ENCODE measurements at regions not wholly inside any gene's neighbourhood (a gene's known extent, or its start where the extent isn't known, plus 50 kb on each side); places are given as distances from the start of the nearest gene placed in this dataset.
"Not testable (repeated sequence)": the region's sequence is repeated elsewhere in the genome, so short reads cannot be mapped to it uniquely, and the experiment has no call there.

DNA sequence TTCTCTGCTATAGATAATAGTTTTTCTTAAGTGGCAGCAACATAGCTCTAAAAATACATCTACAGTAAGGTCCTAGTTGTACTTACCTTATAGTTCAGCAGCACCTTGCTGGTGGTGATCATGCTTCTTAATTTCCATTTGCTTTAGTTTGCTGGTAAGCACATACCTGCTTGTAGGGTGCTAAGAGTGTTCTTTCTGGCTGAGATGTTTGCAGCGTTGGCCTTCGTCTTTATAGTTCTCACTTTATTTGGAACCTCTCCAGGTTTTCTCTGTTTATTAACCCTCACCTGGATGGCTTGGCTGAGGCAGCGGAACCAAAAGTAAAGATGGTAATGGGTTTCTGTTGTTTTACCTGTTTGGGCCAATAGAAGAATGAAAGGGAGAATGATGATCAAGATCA, 123.6 kb upstream of the EFEMP1 start:
- no peak for ATAC-seq
- no peak for TF ChIP-seq SNAI2 (CRISPR knock-in tag; IDR thresholded peaks at IDR 0.05)

DNA sequence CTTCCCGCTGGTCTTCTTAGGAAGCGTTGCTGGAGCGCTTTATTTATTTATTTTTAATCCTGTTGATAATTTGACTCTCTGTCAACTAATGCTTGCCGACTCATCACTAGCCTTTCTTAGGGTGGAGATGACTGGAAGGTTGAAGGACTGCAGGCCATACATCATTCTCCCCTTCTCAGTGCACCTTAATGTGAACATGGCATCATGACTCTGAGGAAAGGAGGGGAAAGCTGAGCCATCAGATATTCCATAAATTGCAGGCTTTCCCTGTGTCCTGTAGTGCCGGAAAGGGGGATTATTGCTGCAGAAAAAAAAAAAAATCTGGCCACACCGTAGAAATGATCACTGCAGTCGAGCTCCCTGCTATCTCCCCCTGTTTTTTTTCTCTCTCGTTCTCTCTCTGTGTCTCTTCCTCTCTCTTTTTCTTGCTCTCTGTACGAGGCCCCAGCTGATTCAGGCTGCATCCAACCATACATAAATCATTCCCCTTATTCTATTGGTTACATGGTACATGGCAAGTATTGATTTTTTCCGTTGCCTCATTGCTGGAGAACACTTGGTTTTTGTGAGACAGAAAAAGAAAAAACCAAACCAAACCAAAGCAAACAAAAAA, 125.8 kb upstream of the EFEMP1 start:
- TF ChIP-seq TCF4 (CRISPR knock-in tag; IDR thresholded peaks at IDR 0.05; ENCODE audit: borderline replicate concordance) (no peak), ARNTL (CRISPR knock-in tag; IDR thresholded peaks at IDR 0.05; ENCODE audit: borderline replicate concordance, low read depth) (no peak), ZNF8 (CRISPR knock-in tag; IDR thresholded peaks at IDR 0.05) (no peak), ZNF70 (CRISPR knock-in tag; IDR thresholded peaks at IDR 0.05) (no peak), TOX (CRISPR knock-in tag; IDR thresholded peaks at IDR 0.05; ENCODE audit: borderline replicate concordance) (no peak), GLIS3 (CRISPR knock-in tag; IDR thresholded peaks at IDR 0.05) (no peak), OSR1 (CRISPR knock-in tag; IDR thresholded peaks at IDR 0.05) (no peak), BACH2 (CRISPR knock-in tag; IDR thresholded peaks at IDR 0.05; ENCODE audit: borderline replicate concordance) (no peak), SNAI2 (CRISPR knock-in tag; IDR thresholded peaks at IDR 0.05) (no peak), ISL1 (CRISPR knock-in tag; IDR thresholded peaks at IDR 0.05) (no peak), ZC3H10 (CRISPR knock-in tag; IDR thresholded peaks at IDR 0.05) (no peak), ZNF565 (CRISPR knock-in tag; conservative IDR thresholded peaks at IDR 0.05; ENCODE audit: low read depth) (no peak), RARB (CRISPR knock-in tag; IDR thresholded peaks at IDR 0.05) (no peak), CSDC2 (CRISPR knock-in tag; IDR thresholded peaks at IDR 0.05) (no peak), ZFP3 (CRISPR knock-in tag; IDR thresholded peaks at IDR 0.05) (no peak), ZFP30 (CRISPR knock-in tag; IDR thresholded peaks at IDR 0.05) (no peak), ESRRG (CRISPR knock-in tag; IDR thresholded peaks at IDR 0.05) (no peak)
- TF ChIP-seq, protein P1, sequence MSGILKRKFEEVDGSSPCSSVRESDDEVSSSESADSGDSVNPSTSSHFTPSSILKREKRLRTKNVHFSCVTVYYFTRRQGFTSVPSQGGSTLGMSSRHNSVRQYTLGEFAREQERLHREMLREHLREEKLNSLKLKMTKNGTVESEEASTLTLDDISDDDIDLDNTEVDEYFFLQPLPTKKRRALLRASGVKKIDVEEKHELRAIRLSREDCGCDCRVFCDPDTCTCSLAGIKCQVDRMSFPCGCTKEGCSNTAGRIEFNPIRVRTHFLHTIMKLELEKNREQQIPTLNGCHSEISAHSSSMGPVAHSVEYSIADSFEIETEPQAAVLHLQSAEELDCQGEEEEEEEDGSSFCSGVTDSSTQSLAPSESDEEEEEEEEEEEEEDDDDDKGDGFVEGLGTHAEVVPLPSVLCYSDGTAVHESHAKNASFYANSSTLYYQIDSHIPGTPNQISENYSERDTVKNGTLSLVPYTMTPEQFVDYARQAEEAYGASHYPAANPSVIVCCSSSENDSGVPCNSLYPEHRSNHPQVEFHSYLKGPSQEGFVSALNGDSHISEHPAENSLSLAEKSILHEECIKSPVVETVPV (CRISPR knock-in tag; IDR thresholded peaks at IDR 0.05): no peak
- TF ChIP-seq, protein P2, sequence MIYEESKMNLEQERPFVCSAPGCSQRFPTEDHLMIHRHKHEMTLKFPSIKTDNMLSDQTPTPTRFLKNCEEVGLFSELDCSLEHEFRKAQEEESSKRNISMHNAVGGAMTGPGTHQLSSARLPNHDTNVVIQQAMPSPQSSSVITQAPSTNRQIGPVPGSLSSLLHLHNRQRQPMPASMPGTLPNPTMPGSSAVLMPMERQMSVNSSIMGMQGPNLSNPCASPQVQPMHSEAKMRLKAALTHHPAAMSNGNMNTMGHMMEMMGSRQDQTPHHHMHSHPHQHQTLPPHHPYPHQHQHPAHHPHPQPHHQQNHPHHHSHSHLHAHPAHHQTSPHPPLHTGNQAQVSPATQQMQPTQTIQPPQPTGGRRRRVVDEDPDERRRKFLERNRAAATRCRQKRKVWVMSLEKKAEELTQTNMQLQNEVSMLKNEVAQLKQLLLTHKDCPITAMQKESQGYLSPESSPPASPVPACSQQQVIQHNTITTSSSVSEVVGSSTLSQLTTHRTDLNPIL (CRISPR knock-in tag; IDR thresholded peaks at IDR 0.05; ENCODE audit: low read depth): no peak
- TF ChIP-seq, protein P3, sequence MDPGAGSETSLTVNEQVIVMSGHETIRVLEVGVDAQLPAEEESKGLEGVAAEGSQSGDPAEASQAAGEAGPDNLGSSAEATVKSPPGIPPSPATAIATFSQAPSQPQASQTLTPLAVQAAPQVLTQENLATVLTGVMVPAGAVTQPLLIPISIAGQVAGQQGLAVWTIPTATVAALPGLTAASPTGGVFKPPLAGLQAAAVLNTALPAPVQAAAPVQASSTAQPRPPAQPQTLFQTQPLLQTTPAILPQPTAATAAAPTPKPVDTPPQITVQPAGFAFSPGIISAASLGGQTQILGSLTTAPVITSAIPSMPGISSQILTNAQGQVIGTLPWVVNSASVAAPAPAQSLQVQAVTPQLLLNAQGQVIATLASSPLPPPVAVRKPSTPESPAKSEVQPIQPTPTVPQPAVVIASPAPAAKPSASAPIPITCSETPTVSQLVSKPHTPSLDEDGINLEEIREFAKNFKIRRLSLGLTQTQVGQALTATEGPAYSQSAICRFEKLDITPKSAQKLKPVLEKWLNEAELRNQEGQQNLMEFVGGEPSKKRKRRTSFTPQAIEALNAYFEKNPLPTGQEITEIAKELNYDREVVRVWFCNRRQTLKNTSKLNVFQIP (CRISPR knock-in tag; IDR thresholded peaks at IDR 0.05; ENCODE audit: borderline replicate concordance, low read depth): no peak
- no peak for ATAC-seq

DNA sequence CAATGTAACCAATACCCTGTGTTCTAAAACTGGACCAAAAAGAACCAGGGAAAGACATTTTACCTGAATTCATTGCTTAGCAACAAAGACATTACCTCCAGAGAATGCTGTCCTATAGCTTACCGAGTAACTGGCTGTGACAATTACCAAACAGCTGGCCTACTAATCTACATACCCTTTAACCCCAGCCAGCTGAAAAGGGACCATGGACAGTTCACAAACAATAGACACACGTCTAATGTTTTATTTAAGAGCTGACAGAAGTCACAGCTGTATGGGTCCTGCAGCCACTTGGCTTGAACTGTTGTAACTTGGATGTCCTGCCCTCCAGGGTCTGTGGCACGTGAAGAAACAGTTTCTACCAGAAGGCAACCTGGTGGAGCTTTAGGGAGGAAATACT, 130.1 kb upstream of the EFEMP1 start:
- ATAC-seq: no peak
- no peak for TF ChIP-seq SNAI2 (CRISPR knock-in tag; IDR thresholded peaks at IDR 0.05)
- TF ChIP-seq BACH2 (CRISPR knock-in tag; IDR thresholded peaks at IDR 0.05; ENCODE audit: borderline replicate concordance): no peak

DNA sequence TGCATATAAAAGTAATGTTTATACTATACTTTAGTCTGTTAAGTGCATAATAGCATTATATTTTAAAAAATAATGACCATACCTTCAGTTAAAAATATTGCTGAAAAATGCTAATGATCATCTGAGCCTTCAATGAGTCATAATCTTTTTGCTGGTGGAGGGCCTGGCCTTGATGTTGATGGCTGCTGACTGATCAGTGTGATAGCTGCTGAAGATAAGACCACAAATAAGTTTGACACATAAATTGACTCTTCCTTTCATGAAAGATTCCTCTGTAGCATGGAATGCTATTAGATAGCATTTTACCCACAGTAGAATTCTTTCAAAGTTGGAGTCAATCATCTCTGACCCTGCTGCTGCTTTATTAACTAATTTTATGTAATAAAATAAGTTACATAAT, 128.4 kb upstream of the CCDC85A start:
- no peak for TF ChIP-seq ESRRG (CRISPR knock-in tag; IDR thresholded peaks at IDR 0.05)
- TF ChIP-seq, protein P1 (CRISPR knock-in tag; IDR thresholded peaks at IDR 0.05): no peak
- TF ChIP-seq TOX (CRISPR knock-in tag; IDR thresholded peaks at IDR 0.05; ENCODE audit: borderline replicate concordance): no peak
- TF ChIP-seq ZC3H10 (CRISPR knock-in tag; IDR thresholded peaks at IDR 0.05): no peak
- TF ChIP-seq OSR1 (CRISPR knock-in tag; IDR thresholded peaks at IDR 0.05): no peak
- no peak for TF ChIP-seq PPARA (CRISPR knock-in tag; IDR thresholded peaks at IDR 0.05; ENCODE audit: borderline replicate concordance)
- TF ChIP-seq ARNTL (CRISPR knock-in tag; IDR thresholded peaks at IDR 0.05; ENCODE audit: borderline replicate concordance, low read depth): no peak
- TF ChIP-seq ZNF70 (CRISPR knock-in tag; IDR thresholded peaks at IDR 0.05): no peak
- no peak for TF ChIP-seq ISL1 (CRISPR knock-in tag; IDR thresholded peaks at IDR 0.05)
- TF ChIP-seq RARB (CRISPR knock-in tag; IDR thresholded peaks at IDR 0.05): no peak
- TF ChIP-seq, protein P4, sequence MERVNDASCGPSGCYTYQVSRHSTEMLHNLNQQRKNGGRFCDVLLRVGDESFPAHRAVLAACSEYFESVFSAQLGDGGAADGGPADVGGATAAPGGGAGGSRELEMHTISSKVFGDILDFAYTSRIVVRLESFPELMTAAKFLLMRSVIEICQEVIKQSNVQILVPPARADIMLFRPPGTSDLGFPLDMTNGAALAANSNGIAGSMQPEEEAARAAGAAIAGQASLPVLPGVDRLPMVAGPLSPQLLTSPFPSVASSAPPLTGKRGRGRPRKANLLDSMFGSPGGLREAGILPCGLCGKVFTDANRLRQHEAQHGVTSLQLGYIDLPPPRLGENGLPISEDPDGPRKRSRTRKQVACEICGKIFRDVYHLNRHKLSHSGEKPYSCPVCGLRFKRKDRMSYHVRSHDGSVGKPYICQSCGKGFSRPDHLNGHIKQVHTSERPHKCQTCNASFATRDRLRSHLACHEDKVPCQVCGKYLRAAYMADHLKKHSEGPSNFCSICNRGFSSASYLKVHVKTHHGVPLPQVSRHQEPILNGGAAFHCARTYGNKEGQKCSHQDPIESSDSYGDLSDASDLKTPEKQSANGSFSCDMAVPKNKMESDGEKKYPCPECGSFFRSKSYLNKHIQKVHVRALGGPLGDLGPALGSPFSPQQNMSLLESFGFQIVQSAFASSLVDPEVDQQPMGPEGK (CRISPR knock-in tag; IDR thresholded peaks at IDR 0.05; ENCODE audit: borderline replicate concordance): no peak
- TF ChIP-seq ZNF565 (CRISPR knock-in tag; conservative IDR thresholded peaks at IDR 0.05; ENCODE audit: low read depth): no peak
- no peak for TF ChIP-seq ZNF8 (CRISPR knock-in tag; IDR thresholded peaks at IDR 0.05)
- TF ChIP-seq TCF4 (CRISPR knock-in tag; IDR thresholded peaks at IDR 0.05; ENCODE audit: borderline replicate concordance): no peak
- peak; percentile 61 for ATAC-seq

DNA sequence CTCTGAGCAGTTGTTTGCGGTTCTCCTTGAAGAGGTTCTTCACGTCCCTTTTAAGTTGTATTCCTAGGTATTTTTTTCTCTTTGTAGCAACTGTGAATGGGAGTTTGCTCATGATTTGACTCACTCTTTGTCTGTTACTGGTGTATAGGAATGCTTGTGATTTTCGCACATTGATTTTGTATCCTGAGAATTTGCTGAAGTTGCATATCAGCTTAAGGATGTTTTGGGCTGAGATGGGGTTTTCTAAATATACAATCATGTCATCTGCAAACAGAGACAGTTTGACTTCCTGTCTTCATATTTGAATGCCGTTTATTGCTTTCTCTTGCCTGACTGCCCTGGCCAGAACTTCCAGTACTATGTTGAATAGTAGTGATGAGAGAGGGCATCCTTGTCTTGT, 122.5 kb upstream of the CCDC85A start:
- not testable (repeated sequence) for ATAC-seq
